ENCODE measurements at regions not wholly inside any gene's neighbourhood (a gene's known extent, or its start where the extent isn't known, plus 50 kb on each side); places are given as distances from the start of the nearest gene placed in this dataset.

- DNase-seq: no peak
Measured at GRCh38 chr11:45553383-45553936, 112.0 kb downstream of the CHST1 start.

DNA sequence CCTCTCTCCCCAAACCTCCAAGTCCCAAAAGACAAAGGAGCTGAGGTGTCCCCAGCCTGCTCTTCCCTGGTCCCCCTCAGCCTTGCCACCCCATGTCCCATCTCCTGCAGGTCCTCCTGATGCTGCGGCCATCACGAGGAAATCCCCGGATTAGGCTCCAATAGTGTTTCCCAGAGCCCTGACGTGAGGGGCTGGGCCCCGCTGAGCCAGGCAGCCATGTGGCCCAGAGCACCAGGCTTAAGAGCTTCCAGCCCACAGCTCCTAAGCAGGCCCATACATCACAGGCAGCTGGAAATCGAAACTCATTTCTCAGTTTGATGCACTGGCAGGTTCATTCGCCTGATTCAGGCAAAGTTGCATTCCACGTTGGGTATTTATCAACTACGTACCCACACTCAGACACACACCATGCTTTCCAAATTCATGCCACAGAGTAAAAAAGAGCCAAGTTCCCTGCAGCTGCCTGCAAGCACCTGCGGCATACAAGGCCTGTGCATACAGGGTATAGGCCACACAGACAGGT is 114.2 kb downstream of the CHST1 start:
- DNase-seq: no peak

GRCh38 chr11:45549257-45549656 is 116.2 kb downstream of the CHST1 start:
- no peak for DNase-seq

DNA sequence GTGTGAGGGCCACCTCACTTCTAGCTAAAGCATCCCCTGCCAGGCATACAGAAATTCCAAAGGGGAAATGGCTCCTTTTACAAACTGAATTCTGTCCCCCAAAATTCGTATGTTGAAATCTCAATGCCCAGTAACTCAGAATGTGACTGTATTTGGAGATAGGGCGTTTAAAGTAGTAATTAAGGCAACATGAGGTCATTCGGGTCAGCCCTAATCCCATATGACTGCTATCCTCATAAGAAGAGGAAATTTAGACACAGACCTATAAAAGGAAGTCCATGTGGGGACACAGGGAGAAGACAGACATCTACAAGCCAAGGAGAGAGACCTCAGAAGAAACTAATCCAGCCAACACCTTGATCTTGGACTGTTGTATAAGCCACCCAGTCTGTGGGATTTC is 119.1 kb downstream of the CHST1 start:
- DNase-seq: no peak

GRCh38 chr11:45544826-45545225 is 120.6 kb downstream of the CHST1 start:
- no peak for DNase-seq

DNA sequence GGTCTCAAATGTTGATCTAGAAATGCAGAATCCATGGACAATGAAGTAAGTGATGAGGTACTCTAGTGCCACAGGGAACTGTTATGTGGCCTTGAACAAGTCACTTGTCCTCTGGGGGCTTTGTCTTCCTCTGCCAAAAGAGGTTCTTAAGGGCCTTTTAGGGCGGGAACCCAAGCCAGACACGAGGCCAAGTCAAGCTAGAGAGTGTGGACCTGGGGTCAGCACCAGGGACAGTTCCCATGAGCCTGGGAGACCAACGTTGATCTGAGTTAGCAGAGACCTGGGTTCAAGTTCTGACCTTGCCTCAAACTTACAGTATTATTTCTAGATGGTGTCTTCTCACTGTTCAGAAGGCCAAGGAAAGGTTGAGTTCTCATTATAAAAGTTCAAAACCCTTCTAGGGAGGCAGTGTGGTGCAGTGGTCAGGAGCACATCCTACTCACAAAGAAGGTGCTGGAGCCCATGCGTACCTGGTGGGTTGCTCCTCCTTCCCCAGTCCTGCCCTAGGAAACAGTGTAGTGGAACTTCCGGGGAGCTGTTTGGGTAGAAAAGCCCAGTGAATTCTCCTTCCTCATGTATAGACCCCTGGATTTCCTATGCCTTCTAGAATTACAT is 121.5 kb downstream of the CHST1 start:
- no peak for DNase-seq

- DNase-seq: no peak
Measured at GRCh38 chr11:45543081-45543480, 122.3 kb downstream of the CHST1 start.

GRCh38 chr11:45541693-45542434 is 123.6 kb downstream of the CHST1 start:
- DNase-seq: no peak

DNA sequence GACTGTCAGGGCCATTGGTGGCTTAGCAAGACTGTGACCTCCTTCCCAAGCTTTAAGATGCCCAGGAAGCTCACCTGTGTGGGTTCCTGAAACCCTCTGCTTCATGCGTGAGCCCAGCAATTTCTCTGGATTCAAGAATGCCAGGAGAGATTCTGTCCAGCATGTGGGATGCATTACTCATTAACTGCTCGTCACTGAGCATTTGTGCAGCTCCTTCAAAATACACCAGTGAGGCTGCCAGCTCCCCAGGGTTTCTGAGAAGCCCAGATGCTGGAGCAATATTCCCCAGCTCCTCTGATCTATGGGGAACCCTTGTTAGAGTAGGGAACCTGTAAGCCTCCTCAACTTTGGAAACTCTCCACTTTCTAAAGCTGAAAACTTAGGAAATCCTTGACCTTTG is 126.5 kb downstream of the CHST1 start:
- DNase-seq: no peak

DNA sequence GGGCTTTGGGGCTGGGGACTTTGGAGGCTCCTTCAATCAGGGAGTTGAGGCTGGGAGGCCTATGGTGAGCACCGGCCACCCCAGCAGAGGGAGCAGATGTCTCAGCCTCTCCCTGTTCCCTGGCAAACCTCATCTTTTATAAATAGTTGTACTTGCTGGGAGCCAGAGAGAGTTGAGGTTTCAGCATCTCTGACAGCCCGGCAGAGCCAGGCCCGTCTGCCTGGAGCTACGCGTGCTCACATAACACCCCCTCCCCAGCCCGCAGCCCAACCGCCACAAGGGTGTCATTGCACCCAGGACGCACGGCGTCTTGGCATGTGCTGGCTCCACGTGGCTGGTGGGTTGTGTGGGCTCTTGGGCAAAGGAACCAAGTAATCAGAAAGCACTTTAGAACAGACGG is 127.1 kb downstream of the CHST1 start:
- no peak for DNase-seq

DNA sequence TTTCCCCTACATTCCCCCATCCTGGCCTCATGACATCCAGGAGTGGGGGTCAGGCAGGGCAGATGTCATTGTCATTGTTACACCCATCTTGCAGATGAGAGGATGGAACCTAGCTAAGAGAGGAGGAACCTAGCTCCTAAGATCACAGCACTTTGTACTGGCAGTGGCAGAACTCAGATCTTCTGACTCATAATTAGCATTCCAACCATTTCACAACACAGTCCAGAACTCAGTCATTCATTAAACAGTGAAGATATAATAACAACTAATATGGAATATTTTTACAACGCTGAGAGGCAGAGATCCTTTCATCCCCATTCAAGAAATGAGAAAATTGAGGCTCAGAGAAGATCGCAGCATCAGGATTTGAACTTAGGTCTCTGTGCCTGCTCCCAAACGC is 127.8 kb downstream of the CHST1 start:
- no peak for DNase-seq

- no peak for DNase-seq
Measured at GRCh38 chr11:45535033-45535432, 130.4 kb downstream of the CHST1 start.

- no peak for DNase-seq
Measured at GRCh38 chr11:45534132-45534531, 131.3 kb downstream of the CHST1 start.

GRCh38 chr11:45532546-45532945 is 132.9 kb downstream of the CHST1 start:
- DNase-seq: no peak

GRCh38 chr11:45530776-45531175 is 134.6 kb downstream of the CHST1 start:
- no peak for DNase-seq

GRCh38 chr11:45530111-45530510 is 135.3 kb downstream of the CHST1 start:
- no peak for DNase-seq

DNA sequence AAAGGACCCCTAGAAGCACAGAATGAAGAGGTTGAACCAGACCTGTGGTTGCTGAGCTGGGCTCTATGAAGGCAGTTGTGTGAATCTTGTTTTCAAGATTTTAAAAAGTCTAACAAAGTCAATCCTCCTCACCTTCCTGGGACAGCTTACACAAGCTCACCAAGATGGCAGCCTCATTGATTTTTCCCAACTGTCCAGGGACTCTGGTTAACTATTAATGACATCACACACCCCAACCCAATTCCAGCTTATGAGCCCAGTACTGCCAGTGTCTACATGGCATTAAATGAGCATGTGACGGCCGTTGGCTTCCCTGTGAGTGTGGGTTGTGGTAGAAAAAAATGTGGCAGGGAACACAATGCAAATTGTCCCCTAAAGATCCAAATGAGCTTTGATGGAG is 137.0 kb downstream of the CHST1 start:
- no peak for DNase-seq

- no peak for DNase-seq
Measured at GRCh38 chr11:45527898-45528297, 137.5 kb downstream of the CHST1 start.

GRCh38 chr11:45525393-45525792 is 140.0 kb downstream of the CHST1 start:
- DNase-seq: no peak

GRCh38 chr11:45523760-45524159 is 141.7 kb downstream of the CHST1 start:
- DNase-seq: no peak

GRCh38 chr11:45518833-45519535 is 146.4 kb downstream of the CHST1 start:
- DNase-seq: no peak

DNA sequence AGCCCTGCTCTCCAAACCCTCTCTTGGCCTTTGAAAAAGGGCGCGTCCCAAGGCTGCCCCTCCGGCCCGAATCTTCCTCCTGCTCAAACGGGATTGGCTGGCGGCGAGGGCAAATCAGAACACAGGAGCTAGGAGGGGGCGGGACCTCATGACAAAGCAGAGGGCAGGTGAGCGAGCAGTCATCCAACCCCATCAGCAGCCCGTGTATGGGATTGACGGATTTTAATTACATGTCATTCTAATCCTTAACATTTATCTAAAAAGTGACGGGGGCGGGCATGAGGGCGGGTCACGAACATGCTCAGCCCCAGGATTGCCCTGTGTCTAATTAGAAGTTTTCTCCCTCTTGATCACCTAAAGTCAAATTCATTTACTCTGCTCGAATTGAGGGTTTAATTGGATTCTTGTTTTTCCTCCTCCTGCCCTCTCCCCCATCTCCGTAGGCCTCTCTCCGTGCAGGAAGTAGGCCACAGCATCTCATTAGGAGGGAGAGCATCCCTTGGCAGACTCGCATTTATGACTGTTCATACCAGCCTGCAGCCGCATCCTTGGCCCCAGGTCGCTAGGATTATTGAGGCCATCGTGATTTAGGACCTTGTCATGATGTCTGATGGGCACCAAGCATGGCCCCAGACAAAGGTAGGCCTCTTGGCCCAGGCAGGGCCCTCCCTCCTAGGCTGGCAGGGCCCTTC is 147.1 kb downstream of the CHST1 start:
- no peak for DNase-seq

DNA sequence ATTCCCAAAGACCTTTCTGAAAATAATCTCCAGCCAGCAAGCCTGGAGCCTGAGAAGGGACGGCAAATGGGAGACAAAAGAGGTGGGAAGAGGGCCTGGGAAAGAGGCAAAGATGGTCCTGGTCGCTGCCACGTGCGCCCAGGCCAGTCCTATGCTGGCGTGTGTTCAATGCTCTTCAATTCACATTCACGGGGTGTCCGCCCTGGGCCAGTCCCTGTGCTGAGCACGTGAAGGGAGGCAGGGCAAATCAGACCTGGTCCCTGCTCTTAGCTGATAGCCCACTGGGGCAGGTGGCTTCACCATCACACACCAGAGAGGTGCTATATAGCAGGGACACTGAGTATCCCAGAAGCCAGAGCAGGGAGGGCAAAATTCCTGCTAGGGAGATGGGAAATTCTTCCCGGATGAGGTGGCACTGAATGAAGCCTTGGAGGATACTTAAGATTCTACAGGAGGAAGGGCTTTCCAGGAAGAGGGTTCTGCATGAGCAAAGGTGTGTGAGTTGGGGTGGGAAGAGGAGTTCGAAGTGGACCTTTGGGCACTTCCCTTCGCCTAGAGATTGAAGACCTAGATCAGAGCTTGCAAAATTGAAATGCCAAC is 148.2 kb downstream of the CHST1 start:
- DNase-seq: no peak

Data from NCI-H2107 (cell line).